ENCODE measurements at regions not wholly inside any gene's neighbourhood (a gene's known extent, or its start where the extent isn't known, plus 50 kb on each side); places are given as distances from the start of the nearest gene placed in this dataset.

- TF ChIP-seq EP300 (IDR thresholded peaks at IDR 0.05) (no peak), POLR2AphosphoS5 (IDR thresholded peaks at IDR 0.05) (no peak), CTCF (IDR thresholded peaks at IDR 0.05) (no peak), POLR2A (IDR thresholded peaks at IDR 0.05) (no peak)
- ATAC-seq (ENCODE audit: low FRiP score in 2 of 2), result no peak
- 88 to 92% methylated on average over 3 of the region's 3 CpGs for WGBS, 2 donors
Measured at GRCh38 chr3:74812756-74813155, 198.3 kb upstream of the CNTN3 start.

GRCh38 chr3:74808506-74809275 is 194.2 kb upstream of the CNTN3 start:
- H3K27me3 ChIP-seq, result no peaks in the 10 kb centered on the region
- no peak overlapping the region for H3K27ac ChIP-seq
- no peak for ATAC-seq (ENCODE audit: low FRiP score in 2 of 2)
- no peaks in the 10 kb centered on the region for H3K4me1 ChIP-seq
- no peaks in the 10 kb centered on the region for H3K9me3 ChIP-seq
- DNase-seq, result no peak
- H3K36me3 ChIP-seq, result no peaks in the 10 kb centered on the region
- TF ChIP-seq POLR2A (IDR thresholded peaks at IDR 0.05) (no peak), EP300 (IDR thresholded peaks at IDR 0.05) (no peak), POLR2AphosphoS5 (IDR thresholded peaks at IDR 0.05) (no peak), CTCF (IDR thresholded peaks at IDR 0.05) (no peak)
- H3K4me3 ChIP-seq, result no peak overlapping the region
- 67% methylated on average over 1 of the region's 1 CpG for WGBS, 2 donors

More at GRCh38 chr3:74812756-74813155, 198.3 kb upstream of the CNTN3 start:
- Histone ChIP-seq H3K9me3 (no peaks in the 10 kb centered on the region), H3K36me3 (no peaks in the 10 kb centered on the region), H3K4me1 (no peaks in the 10 kb centered on the region), H3K4me3 (no peak overlapping the region), H3K27ac (no peak overlapping the region), H3K27me3 (no peaks in the 10 kb centered on the region)
- no peak for DNase-seq

- DNase-seq, result no peak
- no peak overlapping the region for H3K4me3 ChIP-seq
- H3K4me1 ChIP-seq, result no peaks in the 10 kb centered on the region
- H3K27ac ChIP-seq, result no peak overlapping the region
- H3K36me3 ChIP-seq, result no peaks in the 10 kb centered on the region
- no peaks in the 10 kb centered on the region for H3K27me3 ChIP-seq
- no peaks in the 10 kb centered on the region for H3K9me3 ChIP-seq
- 55 to 61% methylated on average over 2 of the region's 2 CpGs for WGBS, 2 donors
- TF ChIP-seq POLR2A (IDR thresholded peaks at IDR 0.05) (no peak), CTCF (IDR thresholded peaks at IDR 0.05) (no peak), POLR2AphosphoS5 (IDR thresholded peaks at IDR 0.05) (no peak)
- ATAC-seq (ENCODE audit: low FRiP score in 2 of 2), result no peak
Measured at GRCh38 chr3:74801924-74802323, 187.5 kb upstream of the CNTN3 start.

- ATAC-seq (ENCODE audit: low FRiP score in 2 of 2), result no peak
- no peaks in the 10 kb centered on the region for H3K36me3 ChIP-seq
- WGBS, 2 donors, result 54% methylated on average over 3 of the region's 3 CpGs
- H3K4me1 ChIP-seq, result no peaks in the 10 kb centered on the region
- no peak overlapping the region for H3K27ac ChIP-seq
- no peak for DNase-seq
- H3K4me3 ChIP-seq, result no peak overlapping the region
- H3K9me3 ChIP-seq, result peaks cover 0 to 4% (median under 1%) of the 10 kb centered on the region in 4 donors
- no peaks in the 10 kb centered on the region for H3K27me3 ChIP-seq
- TF ChIP-seq POLR2A (IDR thresholded peaks at IDR 0.05) (no peak), POLR2AphosphoS5 (IDR thresholded peaks at IDR 0.05) (no peak), CTCF (IDR thresholded peaks at IDR 0.05) (no peak), EP300 (IDR thresholded peaks at IDR 0.05) (no peak)
Measured at GRCh38 chr3:74789111-74789510, 174.7 kb upstream of the CNTN3 start.

- Histone ChIP-seq H3K4me3 (no peak overlapping the region), H3K27ac (no peak overlapping the region), H3K27me3 (no peaks in the 10 kb centered on the region), H3K4me1 (no peaks in the 10 kb centered on the region), H3K36me3 (no peaks in the 10 kb centered on the region), H3K9me3 (no peaks in the 10 kb centered on the region)
- TF ChIP-seq POLR2A (IDR thresholded peaks at IDR 0.05) (no peak), EP300 (IDR thresholded peaks at IDR 0.05) (no peak), POLR2AphosphoS5 (IDR thresholded peaks at IDR 0.05) (no peak), CTCF (IDR thresholded peaks at IDR 0.05) (no peak)
- DNase-seq (no peak), ATAC-seq (ENCODE audit: low FRiP score in 2 of 2) (no peak)
Measured at GRCh38 chr3:74787011-74787410, 172.6 kb upstream of the CNTN3 start.

Measured in upper lobe of left lung (tissue), 6 donors.